ENCODE measurements at regions not wholly inside any gene's neighbourhood (a gene's known extent, or its start where the extent isn't known, plus 50 kb on each side); places are given as distances from the start of the nearest gene placed in this dataset.
"Not testable (repeated sequence)": the region's sequence is repeated elsewhere in the genome, so short reads cannot be mapped to it uniquely, and the experiment has no call there.

DNA sequence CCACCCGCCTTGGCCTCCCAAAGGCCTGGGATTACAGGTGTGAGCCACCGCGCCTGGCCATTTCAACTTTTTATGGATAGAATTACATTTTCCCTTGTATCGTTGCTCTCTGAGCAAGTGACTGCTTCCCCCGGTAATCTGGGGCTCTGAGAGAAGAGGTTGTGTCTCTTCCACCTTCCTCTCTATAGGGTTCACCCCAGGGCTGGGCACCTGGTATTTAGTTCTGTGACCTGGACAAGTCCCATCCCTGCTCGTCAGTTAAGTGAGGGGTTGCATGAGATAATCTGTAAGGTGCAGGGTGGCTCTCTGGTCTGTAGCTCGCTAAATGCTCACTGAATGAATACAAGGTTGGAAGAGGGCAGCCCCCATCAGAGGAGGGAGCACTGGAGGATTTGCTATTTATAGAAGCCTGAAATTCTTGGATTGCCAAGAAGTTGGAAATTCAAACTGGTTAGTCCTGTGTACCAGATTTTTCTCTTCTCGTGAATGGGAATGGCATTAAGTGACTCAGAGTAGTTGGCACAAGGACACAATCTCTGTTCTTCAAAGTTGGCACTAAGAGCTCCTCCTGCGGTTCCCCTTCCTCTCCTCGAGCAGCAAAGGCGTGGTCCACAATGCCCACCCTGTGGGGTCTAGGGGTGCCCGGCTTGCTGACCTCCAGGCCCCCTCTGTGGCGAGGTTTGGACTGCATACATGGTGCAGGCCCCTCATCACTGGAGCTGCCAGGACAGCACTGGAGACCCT, 68.1 kb upstream of the DLG1 start:
- intact Hi-C loops (cut with DNase I, micrococcal nuclease), result no loop called here
- Histone ChIP-seq H3K9me3 (no peaks in the 10 kb centered on the region), H3K4me3 (no peak overlapping the region), H3K36me3 (ENCODE audit: low read depth) (no peaks in the 10 kb centered on the region), H3K4me1 (ENCODE audit: low read depth) (no peaks in the 10 kb centered on the region)
- TF ChIP-seq, protein P1, sequence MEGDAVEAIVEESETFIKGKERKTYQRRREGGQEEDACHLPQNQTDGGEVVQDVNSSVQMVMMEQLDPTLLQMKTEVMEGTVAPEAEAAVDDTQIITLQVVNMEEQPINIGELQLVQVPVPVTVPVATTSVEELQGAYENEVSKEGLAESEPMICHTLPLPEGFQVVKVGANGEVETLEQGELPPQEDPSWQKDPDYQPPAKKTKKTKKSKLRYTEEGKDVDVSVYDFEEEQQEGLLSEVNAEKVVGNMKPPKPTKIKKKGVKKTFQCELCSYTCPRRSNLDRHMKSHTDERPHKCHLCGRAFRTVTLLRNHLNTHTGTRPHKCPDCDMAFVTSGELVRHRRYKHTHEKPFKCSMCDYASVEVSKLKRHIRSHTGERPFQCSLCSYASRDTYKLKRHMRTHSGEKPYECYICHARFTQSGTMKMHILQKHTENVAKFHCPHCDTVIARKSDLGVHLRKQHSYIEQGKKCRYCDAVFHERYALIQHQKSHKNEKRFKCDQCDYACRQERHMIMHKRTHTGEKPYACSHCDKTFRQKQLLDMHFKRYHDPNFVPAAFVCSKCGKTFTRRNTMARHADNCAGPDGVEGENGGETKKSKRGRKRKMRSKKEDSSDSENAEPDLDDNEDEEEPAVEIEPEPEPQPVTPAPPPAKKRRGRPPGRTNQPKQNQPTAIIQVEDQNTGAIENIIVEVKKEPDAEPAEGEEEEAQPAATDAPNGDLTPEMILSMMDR (IDR thresholded peaks at IDR 0.05), result no peak
- ATAC-seq, result no peak
- no peak for DNase-seq

DNA sequence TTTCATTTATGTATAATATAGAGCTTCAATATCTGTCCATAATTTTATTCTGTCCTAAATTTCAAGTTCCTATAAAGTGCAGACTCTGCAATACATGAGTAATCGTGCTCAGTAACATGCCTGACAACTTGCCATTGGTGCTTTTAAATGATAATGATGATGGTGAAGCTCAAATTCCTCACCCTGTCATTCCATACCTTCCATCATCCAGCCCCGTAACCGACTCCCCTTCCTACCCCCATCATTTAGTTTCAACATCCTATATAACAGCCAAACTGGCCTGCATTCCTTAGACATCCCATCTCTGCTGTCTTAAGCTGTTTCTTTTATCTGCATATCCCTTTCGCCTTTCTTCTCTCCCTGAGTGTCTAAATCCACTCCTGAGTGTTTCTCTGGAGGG, 67.2 kb upstream of the DLG1 start:
- ATAC-seq, result no peak
- intact Hi-C loops (cut with DNase I, micrococcal nuclease), result no loop called here
- Histone ChIP-seq H3K4me3 (no peak overlapping the region), H3K9me3 (peaks cover under 1% of the 10 kb centered on the region), H3K36me3 (ENCODE audit: low read depth) (no peaks in the 10 kb centered on the region), H3K4me1 (ENCODE audit: low read depth) (no peaks in the 10 kb centered on the region)
- TF ChIP-seq, protein P1 (IDR thresholded peaks at IDR 0.05), result no peak
- DNase-seq, result no peak

DNA sequence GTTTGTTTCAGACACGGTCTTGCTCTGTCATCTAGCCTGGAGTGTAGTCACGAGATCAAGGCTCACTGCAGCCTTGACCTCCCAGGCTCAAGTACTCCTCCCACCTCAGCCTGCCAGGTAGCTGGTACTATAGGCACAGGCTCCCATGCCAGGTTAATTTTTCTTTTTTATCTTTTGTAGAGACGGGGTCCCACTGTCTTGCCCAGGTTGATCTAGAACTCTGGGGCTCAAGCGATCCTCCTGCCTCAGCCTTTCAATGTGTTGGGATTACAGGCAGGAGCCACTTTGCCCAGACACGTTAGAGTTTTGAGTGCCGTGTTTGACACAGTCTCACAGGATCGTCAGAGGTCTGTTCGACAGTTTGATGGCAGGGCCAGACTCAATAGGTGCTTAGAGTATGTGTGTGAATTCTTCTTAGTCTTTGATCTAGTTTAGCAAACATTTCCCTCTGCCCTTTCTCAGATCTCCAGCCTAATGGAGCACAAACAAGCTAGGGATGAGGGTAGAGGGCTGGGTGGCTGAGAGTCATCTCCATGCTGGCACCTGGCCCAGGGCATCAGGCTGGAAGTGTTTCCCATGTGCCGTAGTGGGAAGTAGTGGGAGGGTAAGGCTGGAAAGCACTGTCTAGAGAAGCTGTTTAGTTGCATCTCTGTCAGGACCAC, 66.1 kb upstream of the DLG1 start:
- TF ChIP-seq, protein P1 (IDR thresholded peaks at IDR 0.05), result no peak
- DNase-seq, result no peak

DNA sequence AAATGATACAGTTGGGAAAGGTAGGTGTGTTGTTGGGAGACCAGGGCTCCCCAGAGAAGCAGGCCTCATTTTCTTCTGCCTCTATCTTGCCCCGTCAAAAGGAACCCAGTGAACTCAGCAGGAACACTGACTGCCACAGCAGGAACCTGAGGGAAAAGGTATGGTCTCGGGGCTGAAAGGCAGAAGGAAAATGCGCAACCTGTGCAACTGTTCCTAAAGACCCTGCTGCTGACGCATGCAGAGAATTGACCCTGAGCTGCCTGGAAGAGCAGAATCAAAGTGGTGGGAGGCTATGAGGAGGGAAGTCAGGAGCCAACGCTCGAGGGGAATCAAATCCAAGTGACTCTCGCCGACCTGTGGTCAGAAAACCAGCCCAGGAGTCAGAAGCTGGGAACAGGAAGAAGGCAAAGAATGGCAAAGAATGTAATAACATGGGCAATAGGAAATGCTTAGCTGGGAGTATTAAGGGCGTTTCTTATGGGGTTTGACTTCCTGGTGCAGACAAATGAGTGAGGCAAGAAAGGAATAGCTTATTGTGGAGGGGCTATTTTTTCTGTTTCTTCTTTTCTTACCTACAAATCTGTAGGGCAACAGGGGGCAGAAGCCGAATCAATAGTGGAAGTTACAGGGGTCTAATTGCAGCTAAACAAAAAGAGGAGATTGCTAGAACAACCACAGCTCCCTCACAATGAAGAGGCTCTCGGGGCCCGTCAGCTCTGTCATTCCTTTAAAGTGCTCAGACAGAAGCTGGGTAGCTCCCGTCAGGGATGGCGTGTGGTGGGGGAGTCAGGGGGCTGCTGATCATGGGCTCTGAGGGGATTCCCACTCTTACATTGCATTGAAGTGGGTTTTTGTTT, 65.4 kb upstream of the DLG1 start:
- peak; percentile 88 for ATAC-seq
- H3K36me3 ChIP-seq (ENCODE audit: low read depth), result no peaks in the 10 kb centered on the region
- H3K9me3 ChIP-seq, result peaks cover 9% of the 10 kb centered on the region
- no peak for DNase-seq
- no peak overlapping the region for H3K4me3 ChIP-seq
- H3K4me1 ChIP-seq (ENCODE audit: low read depth), result no peaks in the 10 kb centered on the region
- intact Hi-C loops (cut with DNase I, micrococcal nuclease), result no loop called here
- TF ChIP-seq, protein P1 (IDR thresholded peaks at IDR 0.05), result no peak

More for the DNA sequence above, 66.1 kb upstream of the DLG1 start:
- no peak for ATAC-seq
- Histone ChIP-seq H3K9me3 (peaks cover 9% of the 10 kb centered on the region), H3K36me3 (ENCODE audit: low read depth) (no peaks in the 10 kb centered on the region), H3K4me1 (ENCODE audit: low read depth) (no peaks in the 10 kb centered on the region), H3K4me3 (no peak overlapping the region)
- intact Hi-C loops (cut with DNase I, micrococcal nuclease), result no loop called here

DNA sequence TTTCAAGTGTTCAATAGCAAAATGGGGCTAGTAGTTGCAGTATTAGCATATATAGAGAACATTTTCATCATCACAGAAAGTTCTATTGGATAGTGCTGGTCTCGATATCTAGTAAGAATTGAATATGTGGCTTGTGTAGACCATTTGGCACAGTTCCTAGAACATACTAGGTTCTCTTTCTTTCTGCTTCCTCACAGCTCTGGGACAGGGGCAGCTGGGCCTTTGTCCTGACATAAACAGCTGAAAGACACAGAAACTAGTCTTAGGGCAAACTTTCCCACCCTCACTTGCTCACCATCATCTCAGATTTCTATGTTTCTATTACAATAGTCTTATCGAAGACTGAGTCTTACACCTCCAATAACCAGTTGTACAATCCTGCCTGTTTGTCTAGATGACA, 63.7 kb upstream of the DLG1 start:
- TF ChIP-seq, protein P1 (IDR thresholded peaks at IDR 0.05), result no peak
- intact Hi-C loops (cut with DNase I, micrococcal nuclease), result no loop called here
- peaks cover 9% of the 10 kb centered on the region for H3K9me3 ChIP-seq
- no peaks in the 10 kb centered on the region for H3K36me3 ChIP-seq (ENCODE audit: low read depth)
- ATAC-seq (no peak), DNase-seq (no peak)
- H3K4me1 ChIP-seq (ENCODE audit: low read depth), result no peaks in the 10 kb centered on the region
- no peak overlapping the region for H3K4me3 ChIP-seq

DNA sequence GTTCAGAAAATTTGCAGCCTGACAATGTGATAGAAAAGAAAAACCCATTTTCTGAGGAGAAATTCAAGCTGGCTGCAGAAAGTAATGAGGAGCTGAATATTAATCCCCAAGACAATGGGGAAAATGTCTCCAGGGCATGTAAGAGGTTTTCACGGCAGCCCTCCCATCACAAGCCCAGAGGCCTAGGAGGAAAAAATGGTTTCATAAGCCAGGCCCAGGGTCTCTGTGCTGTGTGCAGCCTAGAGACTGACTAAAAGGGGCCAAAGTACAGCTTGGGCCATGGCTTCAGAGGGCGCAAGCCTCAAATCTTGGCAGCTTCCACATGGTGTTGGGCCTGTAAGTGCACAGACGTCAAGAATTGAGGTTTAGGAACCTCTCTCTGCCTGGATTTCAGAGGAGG, 61.7 kb upstream of the DLG1 start:
- H3K4me3 ChIP-seq; DNase-seq; H3K4me1 ChIP-seq (ENCODE audit: low read depth); intact Hi-C loops (cut with DNase I, micrococcal nuclease); H3K9me3 ChIP-seq; H3K36me3 ChIP-seq (ENCODE audit: low read depth); ATAC-seq: not testable (repeated sequence)

DNA sequence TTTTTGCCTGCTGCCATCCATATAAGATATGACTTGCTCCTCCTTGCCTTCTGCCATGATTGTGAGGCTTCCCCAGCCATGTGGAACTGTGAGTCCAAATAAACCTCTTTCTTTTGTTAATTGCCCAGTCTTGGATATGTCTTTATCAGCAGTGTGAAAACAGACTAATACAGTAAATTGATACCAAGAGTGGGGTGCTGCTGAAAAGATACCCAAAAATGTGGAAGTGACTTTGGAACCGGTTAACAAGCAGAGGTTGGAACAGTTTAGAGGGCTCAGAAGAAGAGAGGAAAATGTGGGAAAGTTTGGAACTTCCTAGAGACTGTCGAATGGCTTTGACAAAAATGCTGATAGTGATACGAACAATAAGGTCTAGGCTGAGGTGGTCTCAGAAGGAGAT, 61.1 kb upstream of the DLG1 start:
- intact Hi-C loops (cut with DNase I, micrococcal nuclease); ATAC-seq; H3K4me3 ChIP-seq; H3K9me3 ChIP-seq; H3K4me1 ChIP-seq (ENCODE audit: low read depth); DNase-seq; H3K36me3 ChIP-seq (ENCODE audit: low read depth): not testable (repeated sequence)
